GM04504 (cell line): ENCODE measurements at regions not wholly inside any gene's neighbourhood (a gene's known extent, or its start where the extent isn't known, plus 50 kb on each side); places are given as distances from the start of the nearest gene placed in this dataset.
"Not testable (repeated sequence)": the region's sequence is repeated elsewhere in the genome, so short reads cannot be mapped to it uniquely, and the experiment has no call there.

Experiments used
- DNase-seq: peaks from one replicate; pipeline ENCODE4 v3.0.0-alpha.2; 2012; ENCODE audit warnings: low read depth

- DNase-seq = not testable (repeated sequence)
Observed at GRCh38 chr16:29258946-29259634, 147.4 kb downstream of the NPIPB11 start.

GRCh38 chr16:29257419-29258336 is 148.8 kb downstream of the NPIPB11 start:
- not testable (repeated sequence) for DNase-seq

- no peak for DNase-seq
Observed at GRCh38 chr16:29256501-29256981, 150.0 kb downstream of the NPIPB11 start.

GRCh38 chr16:29255957-29256356 is 150.6 kb downstream of the NPIPB11 start:
- DNase-seq = not testable (repeated sequence)

- DNase-seq = not testable (repeated sequence)
Observed at GRCh38 chr16:29255496-29255796, 151.1 kb downstream of the NPIPB11 start.

GRCh38 chr16:29254676-29255495 is 151.6 kb downstream of the NPIPB11 start:
- no peak for DNase-seq

GRCh38 chr16:29253716-29254590 is 152.6 kb downstream of the NPIPB11 start:
- not testable (repeated sequence) for DNase-seq

GRCh38 chr16:29253066-29253590 is 153.4 kb downstream of the NPIPB11 start:
- not testable (repeated sequence) for DNase-seq

- not testable (repeated sequence) for DNase-seq
Observed at GRCh38 chr16:29252311-29252710, 154.2 kb downstream of the NPIPB11 start.

- DNase-seq = not testable (repeated sequence)
Observed at GRCh38 chr16:29251571-29252011, 154.9 kb downstream of the NPIPB11 start.

- DNase-seq = not testable (repeated sequence)
Observed at GRCh38 chr16:29250923-29251434, 155.5 kb downstream of the NPIPB11 start.

- not testable (repeated sequence) for DNase-seq
Observed at GRCh38 chr16:29250469-29250868, 156.0 kb downstream of the NPIPB11 start.

GRCh38 chr16:29248940-29249318 is 157.6 kb downstream of the NPIPB11 start:
- not testable (repeated sequence) for DNase-seq

GRCh38 chr16:29248306-29248939 is 158.1 kb downstream of the NPIPB11 start:
- not testable (repeated sequence) for DNase-seq

- not testable (repeated sequence) for DNase-seq
Observed at GRCh38 chr16:29246091-29246490, 160.4 kb downstream of the NPIPB11 start.

GRCh38 chr16:29237971-29238370 is 168.5 kb downstream of the NPIPB11 start:
- no peak for DNase-seq

GRCh38 chr16:29237495-29237894 is 169.0 kb downstream of the NPIPB11 start:
- not testable (repeated sequence) for DNase-seq

GRCh38 chr16:29237023-29237422 is 169.5 kb downstream of the NPIPB11 start:
- not testable (repeated sequence) for DNase-seq

- DNase-seq = not testable (repeated sequence)
Observed at GRCh38 chr16:29235836-29236370, 170.6 kb downstream of the NPIPB11 start.
